Testis (tissue), 2 donors: ENCODE measurements at regions not wholly inside any gene's neighbourhood (a gene's known extent, or its start where the extent isn't known, plus 50 kb on each side); places are given as distances from the start of the nearest gene placed in this dataset.

Experiments used
- DNase-seq: peaks from one replicate; pipeline ENCODE4 v3.0.0-alpha.2; 2019
- H3K27ac ChIP-seq, 2 donors: fragments of 200-600 bp; sonication (generic); one replicate each; pipeline ENCODE4 v1.5.1; 2019
- H3K27me3 ChIP-seq: fragments of 200-600 bp; sonication (generic); one replicate; pipeline ENCODE4 v1.5.1; 2019
- H3K36me3 ChIP-seq: fragments of 200-600 bp; sonication (generic); one replicate; pipeline ENCODE4 v1.5.1; 2017; ENCODE audit warnings: low read depth; ENCODE audit errors: missing control alignments
- H3K4me1 ChIP-seq: fragments of 200-600 bp; sonication (generic); one replicate; pipeline ENCODE4 v1.5.1; 2019
- H3K4me3 ChIP-seq, 2 donors: fragments of 200-600 bp; sonication (generic); one replicate each; pipeline ENCODE4 v1.5.1; 2017 to 2019
- H3K9me3 ChIP-seq: fragments of 200-600 bp; sonication (generic); one replicate; pipeline ENCODE4 v1.5.1; 2017
- POLR2A ChIP-seq: fragments of 450-650 bp; IDR thresholded peaks from one replicate; pipeline ENCODE4 v1.6.1; 2017; ENCODE audit warnings: antibody characterized with exemption, mild to moderate bottlenecking, moderate library complexity
- WGBS, 2 donors: methylation state at CpG; one replicate each; pipeline ENCODE4 v1.1.5; 2018; 5-methylcytosine and 5-hydroxymethylcytosine counted together
- intact Hi-C: fragments of 100-400 bp; cut with DNase I; formaldehyde crosslinking; loops from one replicate; pipeline ENCODE4 v1.15.1; 2023; ENCODE audit warnings: low total_unique reads
- TF ChIP-seq, protein P1 (sequence below), 3 experiments: fragments of 450-650 bp in 2 of 3; fragments of 200-600 bp in 1 of 3; sonication (generic) in 1 of 3; IDR thresholded peaks; one replicate each; pipeline ENCODE4 v1.5.1; 2016 to 2019; ENCODE audit warnings: antibody characterized with exemption in 3 of 3, mild to moderate bottlenecking in 2 of 3, moderate library complexity in 1 of 3

DNA sequence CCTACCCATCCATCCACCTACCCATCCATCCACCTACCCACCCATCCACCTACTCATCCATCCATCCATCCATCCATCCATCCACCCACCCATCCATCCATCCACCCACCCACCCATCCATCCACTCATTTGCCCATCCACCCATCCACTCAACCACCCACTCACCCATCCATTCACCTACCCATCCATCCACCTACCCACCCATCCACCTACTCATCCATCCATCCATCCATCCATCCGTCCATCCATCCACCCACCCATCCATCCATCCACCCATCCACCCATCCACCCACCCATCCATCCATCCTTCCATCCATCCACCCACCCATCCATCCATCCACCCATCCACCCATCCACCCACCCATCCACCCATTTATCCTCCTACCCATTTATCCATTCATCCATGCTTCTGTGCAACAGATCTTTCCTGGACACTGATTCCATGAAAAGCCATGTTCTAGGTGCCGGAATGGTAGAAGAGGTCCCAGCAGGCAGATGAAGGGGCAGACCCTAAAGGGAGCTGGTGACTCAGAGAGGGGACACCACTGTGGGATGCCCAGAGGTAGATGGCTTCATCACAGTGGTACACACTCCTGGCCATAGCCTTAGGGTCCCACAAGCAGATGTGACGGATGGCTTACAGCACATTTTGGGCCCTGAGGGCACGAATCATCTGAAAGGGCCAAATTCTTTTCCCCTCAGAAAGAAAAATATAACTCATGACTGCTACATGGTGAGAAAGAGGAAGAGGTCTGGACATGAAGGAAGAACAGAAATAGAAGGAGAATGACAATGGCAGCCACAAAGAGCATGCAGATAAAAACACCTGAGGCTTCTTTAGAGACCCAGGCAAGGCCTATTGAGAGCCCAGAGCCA lies 76.0 kb downstream of the KCTD15 start:
- Histone ChIP-seq H3K9me3 (no peaks in the 10 kb centered on the region), H3K36me3 (no peaks in the 10 kb centered on the region), H3K27ac (no peak overlapping the region), H3K4me1 (no peaks in the 10 kb centered on the region), H3K27me3 (no peaks in the 10 kb centered on the region), H3K4me3 (no peak overlapping the region)
- TF ChIP-seq, protein P1, sequence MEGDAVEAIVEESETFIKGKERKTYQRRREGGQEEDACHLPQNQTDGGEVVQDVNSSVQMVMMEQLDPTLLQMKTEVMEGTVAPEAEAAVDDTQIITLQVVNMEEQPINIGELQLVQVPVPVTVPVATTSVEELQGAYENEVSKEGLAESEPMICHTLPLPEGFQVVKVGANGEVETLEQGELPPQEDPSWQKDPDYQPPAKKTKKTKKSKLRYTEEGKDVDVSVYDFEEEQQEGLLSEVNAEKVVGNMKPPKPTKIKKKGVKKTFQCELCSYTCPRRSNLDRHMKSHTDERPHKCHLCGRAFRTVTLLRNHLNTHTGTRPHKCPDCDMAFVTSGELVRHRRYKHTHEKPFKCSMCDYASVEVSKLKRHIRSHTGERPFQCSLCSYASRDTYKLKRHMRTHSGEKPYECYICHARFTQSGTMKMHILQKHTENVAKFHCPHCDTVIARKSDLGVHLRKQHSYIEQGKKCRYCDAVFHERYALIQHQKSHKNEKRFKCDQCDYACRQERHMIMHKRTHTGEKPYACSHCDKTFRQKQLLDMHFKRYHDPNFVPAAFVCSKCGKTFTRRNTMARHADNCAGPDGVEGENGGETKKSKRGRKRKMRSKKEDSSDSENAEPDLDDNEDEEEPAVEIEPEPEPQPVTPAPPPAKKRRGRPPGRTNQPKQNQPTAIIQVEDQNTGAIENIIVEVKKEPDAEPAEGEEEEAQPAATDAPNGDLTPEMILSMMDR (IDR thresholded peaks at IDR 0.05): no peak
- no peak for TF ChIP-seq POLR2A
- DNase-seq: no peak
- 88 to 91% methylated on average over 4 of the region's 4 CpGs for WGBS, 2 donors
- intact Hi-C loops: no loop called here

DNA sequence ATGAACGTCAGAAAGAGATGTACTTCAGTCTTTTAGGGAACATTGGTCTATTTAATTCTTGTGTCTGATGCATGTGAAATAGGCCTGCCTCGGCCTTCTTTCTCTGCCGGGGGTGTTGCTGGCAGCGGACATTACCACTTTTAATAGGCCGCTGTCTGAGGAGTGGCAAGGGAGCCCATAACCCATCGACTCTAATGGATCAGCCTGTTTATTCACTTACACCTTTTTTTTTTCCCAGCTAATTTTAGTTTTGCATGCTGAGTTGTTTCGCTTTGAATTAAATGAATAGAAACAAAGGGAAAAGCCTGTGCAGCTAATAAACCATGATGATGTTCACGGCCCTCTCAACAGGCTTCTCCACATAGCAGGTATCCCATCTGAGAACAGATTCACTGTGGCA lies 78.4 kb downstream of the KCTD15 start:
- peaks cover 9% of the 10 kb centered on the region for H3K4me1 ChIP-seq
- no peaks in the 10 kb centered on the region for H3K36me3 ChIP-seq
- DNase-seq: no peak
- intact Hi-C loops: no loop called here
- 85 to 92% methylated on average over 8 of the region's 8 CpGs for whole genome bisulfite sequencing, 2 donors
- H3K9me3 ChIP-seq: no peaks in the 10 kb centered on the region
- H3K4me3 ChIP-seq: no peak overlapping the region
- TF ChIP-seq, protein P1 (IDR thresholded peaks at IDR 0.05): no peak
- no peak for TF ChIP-seq POLR2A
- H3K27me3 ChIP-seq: no peaks in the 10 kb centered on the region
- H3K27ac ChIP-seq: no peak overlapping the region

DNA sequence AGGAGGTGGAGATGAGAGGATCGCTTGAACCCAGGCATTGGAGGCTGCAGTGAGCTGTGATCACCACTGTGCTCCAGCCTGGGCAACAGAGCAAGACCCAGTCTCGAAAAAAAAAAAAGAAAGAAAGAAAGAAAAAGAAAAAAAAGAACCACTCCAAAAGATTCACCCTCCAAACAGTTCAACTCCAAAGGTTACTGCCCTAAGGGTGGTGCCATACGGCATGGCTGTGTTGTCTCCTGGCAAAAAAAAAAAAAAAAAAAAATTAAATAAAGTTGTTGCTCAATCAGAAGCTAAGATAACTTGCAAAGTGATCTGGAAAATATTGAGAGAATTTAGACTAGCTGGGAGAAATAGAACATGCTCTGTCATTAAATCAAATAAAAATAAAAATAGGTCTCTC lies 79.5 kb downstream of the KCTD15 start:
- no peak for DNase-seq
- intact Hi-C loops: no loop called here

DNA sequence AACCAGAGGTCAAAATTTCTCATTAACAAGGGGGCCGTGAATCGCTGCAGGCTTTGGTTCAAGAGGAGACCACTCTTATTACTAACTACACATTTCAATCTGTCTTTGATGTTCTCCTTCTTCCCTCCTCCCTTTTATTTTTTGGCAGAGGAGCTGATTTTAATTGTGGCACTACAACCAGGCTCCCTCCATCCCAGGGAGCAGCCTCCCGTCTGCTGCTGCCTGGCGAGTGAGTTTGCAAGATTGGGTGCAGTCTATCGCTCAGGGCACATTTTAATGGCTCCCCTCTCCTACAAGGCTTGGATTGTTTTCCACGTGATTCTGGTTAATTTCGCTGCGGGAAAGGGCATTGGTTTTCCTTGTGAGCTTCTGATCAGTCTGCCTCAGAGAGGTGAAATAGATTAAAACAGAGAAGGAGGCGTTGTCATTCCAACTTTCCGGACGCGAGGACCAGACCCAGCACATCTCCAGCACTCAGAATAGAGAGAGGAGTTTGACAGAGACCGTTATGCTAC lies 81.4 kb downstream of the KCTD15 start:
- H3K27ac ChIP-seq: no peak overlapping the region
- peaks cover 9% of the 10 kb centered on the region for H3K4me1 ChIP-seq
- H3K9me3 ChIP-seq: no peaks in the 10 kb centered on the region
- 42 to 62% methylated on average over 13 of the region's 13 CpGs for WGBS, 2 donors
- no peak for DNase-seq
- intact Hi-C loops: no loop called here
- no peaks in the 10 kb centered on the region for H3K36me3 ChIP-seq
- no peak for TF ChIP-seq POLR2A
- TF ChIP-seq, protein P1 (IDR thresholded peaks at IDR 0.05): no peak
- H3K4me3 ChIP-seq: no peak overlapping the region
- H3K27me3 ChIP-seq: no peaks in the 10 kb centered on the region

More for the DNA sequence above, 79.5 kb downstream of the KCTD15 start:
- H3K4me1 ChIP-seq: peaks cover 9% of the 10 kb centered on the region
- no peaks in the 10 kb centered on the region for H3K36me3 ChIP-seq
- H3K9me3 ChIP-seq: no peaks in the 10 kb centered on the region
- no peak overlapping the region for H3K27ac ChIP-seq
- TF ChIP-seq, protein P1 (IDR thresholded peaks at IDR 0.05): no peak
- TF ChIP-seq POLR2A: no peak
- H3K4me3 ChIP-seq: no peak overlapping the region
- no peaks in the 10 kb centered on the region for H3K27me3 ChIP-seq
- WGBS, 2 donors: 78 to 79% methylated on average over 3 of the region's 3 CpGs
